NCI-H524 treated with DMSO at 0.1 percent for 48 hours (cell line): ENCODE measurements at regions not wholly inside any gene's neighbourhood (a gene's known extent, or its start where the extent isn't known, plus 50 kb on each side); places are given as distances from the start of the nearest gene placed in this dataset.
"Not testable (repeated sequence)": the region's sequence is repeated elsewhere in the genome, so short reads cannot be mapped to it uniquely, and the experiment has no call there.

Experiments used
- DNase-seq: peaks from one replicate; lab custom pipeline; 2025; lab: John Stamatoyannopoulos, UW

DNA sequence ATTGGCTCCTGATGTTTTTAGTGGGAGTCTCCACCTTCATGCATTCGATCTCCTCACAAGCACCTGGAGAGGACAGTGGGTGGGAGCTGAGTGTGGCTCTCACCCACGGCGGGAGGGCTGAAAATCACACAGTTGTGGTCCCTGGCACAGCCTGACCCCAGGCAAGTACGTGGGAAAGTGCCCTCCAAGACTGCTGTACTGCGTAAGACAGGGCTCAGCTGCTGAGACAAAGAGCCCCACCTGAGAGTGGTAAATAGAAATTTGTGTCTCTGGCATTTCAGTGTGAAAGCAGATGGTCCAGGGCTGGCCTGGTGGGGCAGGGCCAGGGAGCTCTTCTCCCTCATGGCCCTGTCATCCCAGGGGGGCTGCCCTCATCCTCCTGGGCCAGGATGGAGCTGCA lies 77.4 kb upstream of the IQSEC1 start:
- no peak for DNase-seq

- no peak for DNase-seq
Observed at GRCh38 chr3:13149330-13150108, 76.3 kb upstream of the IQSEC1 start.

DNA sequence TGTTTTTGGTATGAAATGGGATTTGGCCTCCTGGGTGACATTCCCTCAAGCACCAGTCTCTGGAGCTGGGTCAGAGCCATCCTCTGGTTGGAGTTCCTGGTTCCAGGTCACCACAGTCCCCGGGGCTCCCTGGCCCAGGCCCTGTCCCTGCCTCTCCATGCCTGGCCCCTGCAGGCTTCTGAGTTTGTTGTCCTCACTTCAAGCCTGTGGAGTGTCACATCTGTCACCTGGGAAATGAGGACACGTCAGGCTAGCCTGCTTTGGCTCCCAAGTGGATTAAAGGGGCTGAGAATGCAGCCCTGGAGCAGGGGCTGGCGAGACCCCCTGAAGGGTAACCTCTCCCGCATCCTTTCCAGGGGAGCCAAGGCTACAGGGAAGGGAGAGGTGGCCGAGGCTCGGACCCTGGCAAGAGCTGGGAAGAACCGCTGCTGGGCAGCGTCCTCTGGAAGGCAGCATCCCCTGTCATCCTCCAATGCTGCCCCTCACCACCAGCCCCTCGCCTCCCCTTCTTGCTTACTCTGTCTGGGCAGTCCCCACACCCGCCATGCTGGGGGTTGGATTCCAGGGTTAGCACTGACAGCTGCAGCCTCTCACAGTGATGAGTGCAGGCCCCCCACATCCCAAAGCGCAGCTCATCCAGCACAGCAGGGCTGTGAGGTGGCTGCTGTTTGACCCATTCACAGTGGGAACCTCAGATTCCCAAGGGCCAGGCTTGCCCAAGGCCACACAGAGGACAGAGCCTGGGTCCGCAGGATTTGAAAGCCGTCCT lies 75.5 kb upstream of the IQSEC1 start:
- DNase-seq = no peak

DNA sequence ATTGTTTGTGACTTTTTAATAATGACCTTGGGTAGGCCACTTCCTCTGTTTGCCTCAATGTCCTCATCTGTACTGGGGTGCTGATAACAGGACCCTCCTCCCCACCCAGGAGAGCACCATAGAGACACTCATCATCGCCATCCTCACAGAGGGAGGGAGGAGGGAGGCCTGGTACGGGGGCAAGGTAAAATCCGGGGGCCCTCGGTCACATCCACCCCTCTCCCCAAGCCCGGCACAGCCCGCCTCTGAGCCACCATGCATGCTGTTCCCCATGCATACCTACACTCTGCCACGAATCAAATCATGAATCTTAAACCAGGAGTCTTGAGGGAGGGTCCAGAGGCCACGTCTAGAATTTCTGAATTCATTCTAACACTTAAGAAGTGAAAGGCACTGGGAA lies 74.9 kb upstream of the IQSEC1 start:
- no peak for DNase-seq

DNA sequence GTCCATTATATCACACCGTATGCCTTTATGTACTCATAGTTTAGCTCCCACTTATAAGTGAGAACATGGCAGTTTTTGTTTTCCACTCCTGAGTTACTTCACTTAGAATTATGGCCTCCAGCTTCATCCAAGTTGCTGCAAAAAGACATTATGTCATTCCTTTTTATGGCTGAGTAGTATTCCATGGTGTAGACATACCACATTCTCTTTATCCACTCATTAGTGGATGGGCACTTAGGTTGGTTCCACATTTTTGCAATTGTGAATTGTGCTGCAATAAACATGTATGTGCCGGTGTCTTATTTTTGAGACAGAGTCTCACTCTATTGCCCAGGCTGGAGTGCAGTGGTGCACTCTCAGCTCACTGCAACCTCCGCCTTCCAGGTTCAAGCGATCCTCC lies 74.1 kb upstream of the IQSEC1 start:
- DNase-seq = no peak

DNA sequence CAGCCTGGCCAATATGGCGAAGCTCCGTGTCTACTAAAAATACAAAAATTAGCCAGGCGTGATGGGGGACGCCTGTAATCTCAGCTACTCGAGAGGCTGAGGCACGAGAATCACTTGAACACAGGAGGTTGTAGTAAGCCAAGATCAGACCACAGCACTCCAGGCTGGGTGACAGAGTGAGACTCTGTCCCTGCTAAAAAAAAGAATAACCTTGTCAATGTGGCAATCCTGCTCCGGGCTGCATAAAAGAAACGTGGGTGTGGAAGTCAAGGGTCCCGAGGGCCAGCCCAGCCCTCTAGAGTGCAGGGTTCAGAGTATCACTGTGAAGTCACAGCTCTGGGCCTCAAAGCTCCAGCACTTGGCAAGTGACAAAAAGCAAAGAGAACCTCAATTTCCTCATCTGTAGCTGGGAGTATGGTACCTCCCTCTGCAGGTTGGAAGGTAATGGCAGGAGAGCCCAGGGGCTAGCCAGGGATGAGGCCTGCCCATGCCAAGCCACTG lies 73.5 kb upstream of the IQSEC1 start:
- DNase-seq = no peak

GRCh38 chr3:13145826-13146642 lies 72.8 kb upstream of the IQSEC1 start:
- DNase-seq = no peak

DNA sequence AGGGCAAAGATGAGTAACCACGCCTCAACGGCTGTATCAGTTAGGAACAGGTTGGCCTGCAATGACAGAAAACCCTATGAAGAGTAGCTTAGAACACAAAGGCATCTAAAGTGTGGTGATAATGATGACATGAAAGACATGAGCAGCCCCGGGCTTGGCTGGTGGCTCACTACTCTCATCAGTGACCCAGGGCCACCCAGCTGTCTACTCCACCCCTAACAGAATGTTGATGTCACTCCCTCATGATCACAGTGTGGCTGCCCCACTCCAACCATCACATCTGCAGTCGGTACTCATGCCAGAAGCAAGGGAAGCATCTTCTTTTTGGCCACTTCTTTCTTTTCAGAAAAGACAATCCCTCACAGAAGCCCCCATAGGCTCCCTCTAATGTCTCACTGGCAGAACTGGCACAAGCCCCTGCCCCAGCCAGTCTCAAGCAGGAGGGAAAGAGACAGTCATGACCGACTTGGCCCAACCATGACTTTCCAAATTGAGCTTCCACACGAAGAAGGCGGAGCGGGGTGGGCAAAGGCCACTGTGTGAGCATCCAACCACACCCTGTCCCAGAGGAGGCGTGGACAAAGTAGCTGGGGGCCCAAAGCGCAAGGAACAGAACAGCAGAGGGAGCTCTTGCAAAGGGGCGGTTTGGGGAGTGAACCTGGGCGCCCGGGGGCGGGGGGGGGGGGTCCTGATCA lies 72.0 kb upstream of the IQSEC1 start:
- DNase-seq = no peak

DNA sequence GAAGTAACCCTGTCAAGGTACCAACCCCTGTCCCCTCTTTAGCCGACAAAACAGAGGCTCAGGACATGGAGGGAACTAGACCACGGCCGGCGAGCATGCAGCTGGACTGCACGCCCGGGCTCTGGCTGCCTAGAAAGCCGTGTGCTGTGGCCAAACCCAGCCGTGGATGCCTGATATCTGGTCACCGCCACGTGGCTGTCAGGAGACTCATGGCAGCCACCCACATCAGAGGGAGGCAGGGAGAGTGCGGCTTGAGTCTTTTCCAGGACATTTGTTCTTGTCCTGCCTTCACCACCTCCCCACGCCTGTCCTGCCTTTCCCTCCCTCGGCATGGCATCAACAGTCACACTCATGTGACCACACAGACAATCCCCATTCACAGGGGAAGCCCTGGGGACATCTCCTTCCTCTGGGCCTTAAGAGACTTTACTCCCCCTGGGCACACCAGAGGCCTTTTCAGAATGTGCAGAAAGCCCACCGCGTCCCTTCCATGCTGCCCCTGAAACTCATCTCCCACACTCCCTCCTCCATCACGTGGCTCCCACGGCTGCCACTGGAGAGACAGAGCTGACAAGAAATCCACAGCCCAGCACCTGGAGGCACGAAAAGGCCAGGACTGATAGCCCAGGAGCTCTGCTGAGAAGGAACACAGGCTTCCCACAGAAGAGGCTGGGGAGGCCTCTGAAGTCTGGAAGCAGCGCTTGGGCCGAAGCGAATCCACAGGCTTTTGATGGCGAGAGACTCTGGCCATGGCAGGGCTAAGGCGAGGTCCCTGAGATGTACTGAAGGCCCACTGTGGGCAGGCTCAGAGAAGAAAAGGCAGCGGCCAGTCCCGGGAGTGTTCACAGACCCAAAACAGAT lies 71.2 kb upstream of the IQSEC1 start:
- no peak for DNase-seq

DNA sequence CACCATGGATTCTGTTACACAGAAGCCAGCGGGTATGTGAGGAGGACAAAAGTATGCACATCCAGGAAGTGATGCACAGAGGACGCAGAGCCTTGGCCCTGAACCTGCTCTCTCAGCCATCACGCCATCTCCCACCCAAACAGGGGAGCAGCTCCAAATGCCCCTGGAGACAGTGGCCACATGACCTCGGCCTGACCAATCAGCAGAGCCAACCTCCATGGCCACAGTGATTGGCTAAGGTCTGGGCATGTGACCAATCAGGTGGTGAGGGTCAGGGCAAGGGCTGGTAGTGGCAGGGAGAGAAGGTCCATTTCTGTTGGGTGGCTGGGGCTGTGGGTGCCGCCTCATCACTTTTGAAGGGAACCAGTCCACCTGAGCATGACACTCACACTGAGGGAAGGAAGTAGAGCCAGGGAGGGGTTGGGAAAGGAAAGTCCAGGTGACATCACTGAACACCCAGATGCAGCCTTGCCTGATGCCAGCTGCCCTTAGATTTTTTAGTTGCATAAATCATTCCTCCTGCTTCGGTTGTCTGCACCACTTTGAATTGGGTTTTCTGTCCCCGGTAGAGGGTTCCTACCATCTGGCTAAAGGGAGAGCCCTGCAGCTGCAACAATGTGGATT lies 70.3 kb upstream of the IQSEC1 start:
- no peak for DNase-seq

GRCh38 chr3:13142552-13143380 lies 69.5 kb upstream of the IQSEC1 start:
- no peak for DNase-seq

GRCh38 chr3:13141991-13142412 lies 68.8 kb upstream of the IQSEC1 start:
- DNase-seq = no peak

DNA sequence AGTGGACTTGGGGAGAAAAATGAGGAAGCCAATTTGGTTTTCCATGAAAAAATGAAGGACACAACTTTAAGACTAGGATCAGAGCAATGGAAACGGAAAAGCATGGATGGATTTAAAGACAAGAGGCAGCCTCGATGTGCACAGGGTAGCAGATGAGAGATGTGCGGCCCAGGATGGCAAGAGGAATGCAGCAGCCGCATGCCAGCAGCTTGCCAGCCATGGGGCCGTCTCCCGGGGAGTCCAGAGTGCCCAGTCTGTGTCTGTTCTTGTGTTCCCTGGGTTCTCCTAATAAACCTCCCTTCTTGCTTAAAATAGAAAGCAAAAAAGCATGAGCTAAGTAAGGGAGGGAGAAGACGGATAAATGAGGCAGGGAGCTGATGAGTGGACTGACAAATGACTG lies 68.0 kb upstream of the IQSEC1 start:
- DNase-seq = no peak

DNA sequence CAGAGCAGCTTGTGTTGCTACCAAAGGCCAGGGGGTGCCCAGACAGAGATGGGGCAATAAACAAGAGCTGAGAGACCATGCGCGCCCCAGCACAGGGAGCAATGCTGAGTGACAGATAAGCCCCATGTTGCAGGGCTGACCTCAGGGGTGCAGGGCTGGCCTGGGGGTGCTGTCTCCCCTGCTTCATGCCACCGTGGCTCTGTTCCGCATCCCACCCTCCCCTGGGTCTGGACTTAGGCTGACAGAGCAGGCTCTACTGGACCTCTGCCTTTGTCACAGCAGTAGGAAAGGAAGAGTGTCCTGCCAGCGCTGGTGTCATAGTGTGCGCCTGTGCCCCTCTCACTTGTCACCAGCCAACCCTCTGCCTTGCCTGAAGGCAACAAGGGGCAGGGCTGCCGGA lies 67.4 kb upstream of the IQSEC1 start:
- no peak for DNase-seq

- no peak for DNase-seq
Observed at GRCh38 chr3:13139471-13140065, 66.3 kb upstream of the IQSEC1 start.

DNA sequence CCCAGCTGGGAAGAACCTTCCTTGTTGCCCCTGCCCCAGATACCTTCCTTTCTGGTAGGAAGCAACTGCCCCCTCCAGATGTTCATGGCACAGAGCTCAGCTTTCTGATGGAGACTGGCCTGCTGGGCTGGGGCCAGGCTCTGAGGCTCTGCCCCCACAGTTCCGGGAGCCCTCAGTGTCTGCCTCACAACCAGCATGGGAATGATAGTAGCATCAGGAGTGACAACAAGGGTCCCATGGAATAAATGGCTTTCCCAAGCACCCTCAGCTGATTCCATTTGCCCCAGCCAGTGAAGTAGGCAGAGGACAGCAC lies 65.6 kb upstream of the IQSEC1 start:
- DNase-seq = no peak

DNA sequence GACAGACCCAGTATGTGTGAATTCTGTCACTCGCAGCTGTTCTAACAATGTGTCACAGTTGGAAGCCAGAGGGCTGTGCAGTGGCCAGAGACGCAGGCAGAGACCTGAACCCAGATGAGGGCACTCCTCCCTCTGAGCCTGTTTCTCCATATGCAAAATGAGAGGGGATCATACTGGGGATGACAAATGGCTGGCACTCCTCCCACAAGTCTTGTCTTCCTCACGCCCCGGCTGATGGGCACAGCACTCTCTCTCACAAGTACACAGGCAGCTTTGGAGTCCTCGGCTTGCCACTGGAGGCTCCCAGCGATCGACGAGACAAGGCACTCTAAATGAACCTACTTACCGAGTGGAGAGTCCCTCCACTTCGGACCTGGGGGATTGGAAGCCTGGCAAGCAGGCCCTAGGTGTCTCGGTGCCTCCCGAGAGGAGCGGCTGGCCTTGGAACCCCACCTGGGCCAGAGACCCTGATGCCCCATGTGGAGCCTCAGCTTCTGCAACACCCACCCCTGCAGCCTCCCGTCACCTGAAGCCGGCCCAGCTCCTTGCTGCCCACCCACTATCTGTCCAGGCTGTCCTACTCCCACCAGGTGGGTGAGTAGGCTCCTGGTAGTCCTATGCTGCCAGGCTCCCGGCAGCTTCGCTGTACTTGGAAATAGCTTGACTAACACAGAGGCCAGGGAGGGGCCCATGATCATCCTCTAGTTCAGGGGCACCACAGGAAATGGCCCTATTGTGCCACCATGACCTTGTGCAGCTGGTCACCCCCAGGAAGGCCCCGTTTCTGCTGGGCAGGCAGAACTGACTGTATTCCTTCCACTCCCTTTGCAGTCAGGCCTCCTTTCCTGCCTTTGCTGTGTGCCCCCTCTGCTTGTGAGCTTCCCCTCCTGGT lies 65.0 kb upstream of the IQSEC1 start:
- DNase-seq = no peak

GRCh38 chr3:13136848-13137247 lies 63.6 kb upstream of the IQSEC1 start:
- not testable (repeated sequence) for DNase-seq
